ENCODE measurements at regions not wholly inside any gene's neighbourhood (a gene's known extent, or its start where the extent isn't known, plus 50 kb on each side); places are given as distances from the start of the nearest gene placed in this dataset.

DNA sequence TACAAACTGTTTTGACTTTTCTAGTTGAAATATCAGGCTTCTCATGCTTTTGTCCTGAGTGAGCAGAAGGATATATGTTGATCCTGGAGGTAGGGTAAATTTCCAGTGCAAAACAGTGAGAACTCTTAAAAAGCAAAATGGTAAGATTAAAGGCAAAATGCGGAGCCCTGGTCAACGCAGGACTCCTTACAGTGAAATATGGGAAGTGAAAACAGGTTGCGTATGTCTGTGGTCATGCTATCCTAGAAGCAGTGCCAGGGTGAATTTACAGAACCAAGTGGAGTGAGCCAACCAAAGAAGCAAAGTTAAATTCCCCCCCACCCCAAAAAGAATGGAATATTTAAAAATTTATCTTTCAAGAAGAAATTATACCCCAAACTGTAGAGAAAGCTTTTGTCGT is 256.4 kb downstream of the NR2F2 start:
- H4K20me1 ChIP-seq (ENCODE audit: insufficient read depth) = no peaks in the 10 kb centered on the region
- H3K79me2 ChIP-seq (ENCODE audit: insufficient read depth, low read depth) = no peaks in the 10 kb centered on the region

DNA sequence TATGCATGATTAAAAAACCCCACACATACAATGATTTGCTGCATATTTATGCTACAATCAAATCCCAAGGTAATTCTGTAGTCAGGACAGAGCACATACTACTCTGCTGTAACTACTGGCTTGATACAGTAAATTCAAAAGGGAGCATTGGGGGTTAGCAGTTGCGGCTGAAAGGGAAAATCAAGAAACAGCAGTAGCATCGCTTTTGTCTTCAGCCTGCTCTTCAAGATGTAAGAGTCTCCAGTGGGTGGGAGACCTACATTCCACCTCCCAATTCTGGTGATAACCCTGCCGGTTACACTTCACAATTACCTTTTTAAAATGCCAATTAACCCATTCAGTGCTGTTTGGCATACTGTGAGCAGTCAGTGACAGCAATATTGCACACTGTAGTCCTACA is 259.4 kb downstream of the NR2F2 start:
- H4K20me1 ChIP-seq (ENCODE audit: insufficient read depth) = no peaks in the 10 kb centered on the region
- no peak overlapping the region for H2AFZ ChIP-seq (ENCODE audit: low read depth)
- H3K79me2 ChIP-seq (ENCODE audit: insufficient read depth, low read depth) = no peaks in the 10 kb centered on the region
- TF ChIP-seq, protein P1, sequence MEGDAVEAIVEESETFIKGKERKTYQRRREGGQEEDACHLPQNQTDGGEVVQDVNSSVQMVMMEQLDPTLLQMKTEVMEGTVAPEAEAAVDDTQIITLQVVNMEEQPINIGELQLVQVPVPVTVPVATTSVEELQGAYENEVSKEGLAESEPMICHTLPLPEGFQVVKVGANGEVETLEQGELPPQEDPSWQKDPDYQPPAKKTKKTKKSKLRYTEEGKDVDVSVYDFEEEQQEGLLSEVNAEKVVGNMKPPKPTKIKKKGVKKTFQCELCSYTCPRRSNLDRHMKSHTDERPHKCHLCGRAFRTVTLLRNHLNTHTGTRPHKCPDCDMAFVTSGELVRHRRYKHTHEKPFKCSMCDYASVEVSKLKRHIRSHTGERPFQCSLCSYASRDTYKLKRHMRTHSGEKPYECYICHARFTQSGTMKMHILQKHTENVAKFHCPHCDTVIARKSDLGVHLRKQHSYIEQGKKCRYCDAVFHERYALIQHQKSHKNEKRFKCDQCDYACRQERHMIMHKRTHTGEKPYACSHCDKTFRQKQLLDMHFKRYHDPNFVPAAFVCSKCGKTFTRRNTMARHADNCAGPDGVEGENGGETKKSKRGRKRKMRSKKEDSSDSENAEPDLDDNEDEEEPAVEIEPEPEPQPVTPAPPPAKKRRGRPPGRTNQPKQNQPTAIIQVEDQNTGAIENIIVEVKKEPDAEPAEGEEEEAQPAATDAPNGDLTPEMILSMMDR (conservative IDR thresholded peaks at IDR 0.05; ENCODE audit: low read depth, low read length) = no peak
- H3K4me2 ChIP-seq = no peak overlapping the region
- no peak overlapping the region for H3K9ac ChIP-seq
- H3K4me3 ChIP-seq (IDR thresholded peaks at IDR 0.05; ENCODE audit: insufficient read depth, low read depth, low read length) = no peak overlapping the region
- no peaks in the 10 kb centered on the region for H3K4me1 ChIP-seq (ENCODE audit: low read depth, poor library complexity, severe bottlenecking)
- no peak overlapping the region for H3K27ac ChIP-seq
- no peaks in the 10 kb centered on the region for H3K27me3 ChIP-seq (ENCODE audit: insufficient read depth, low read depth)
- no peaks in the 10 kb centered on the region for H3K36me3 ChIP-seq (ENCODE audit: insufficient read depth)

More for the DNA sequence above, 256.4 kb downstream of the NR2F2 start:
- Histone ChIP-seq H3K4me3 (IDR thresholded peaks at IDR 0.05; ENCODE audit: insufficient read depth, low read depth, low read length) (no peak overlapping the region), H2AFZ (ENCODE audit: low read depth) (no peak overlapping the region), H3K36me3 (ENCODE audit: insufficient read depth) (no peaks in the 10 kb centered on the region), H3K4me1 (ENCODE audit: low read depth, poor library complexity, severe bottlenecking) (no peaks in the 10 kb centered on the region), H3K27me3 (ENCODE audit: insufficient read depth, low read depth) (no peaks in the 10 kb centered on the region), H3K4me2 (no peak overlapping the region), H3K9ac (no peak overlapping the region), H3K27ac (no peak overlapping the region)
- TF ChIP-seq, protein P1 (conservative IDR thresholded peaks at IDR 0.05; ENCODE audit: low read depth, low read length) = no peak

DNA sequence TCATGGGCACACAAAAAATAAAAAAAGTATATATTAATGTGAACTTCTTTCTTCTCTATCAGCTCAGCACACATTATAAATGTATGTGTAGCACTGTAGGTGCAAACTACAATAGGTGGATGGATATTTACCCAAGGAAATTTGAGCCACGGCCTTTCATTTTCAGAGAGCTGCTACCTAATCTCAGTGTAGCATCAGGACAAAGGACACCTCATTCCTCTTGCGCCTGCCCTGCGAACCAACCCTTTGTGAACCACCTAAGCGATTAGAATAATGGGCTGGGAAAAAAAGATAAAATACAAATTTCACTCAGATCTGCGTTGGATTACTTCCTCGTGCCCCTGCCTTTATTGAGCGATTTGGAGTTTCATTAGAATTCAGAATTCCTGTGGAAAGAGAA is 263.2 kb downstream of the NR2F2 start:
- H3K9ac ChIP-seq = no peak overlapping the region
- no peaks in the 10 kb centered on the region for H3K79me2 ChIP-seq (ENCODE audit: insufficient read depth, low read depth)
- H3K27me3 ChIP-seq (ENCODE audit: insufficient read depth, low read depth) = no peaks in the 10 kb centered on the region
- H3K27ac ChIP-seq = no peak overlapping the region
- H4K20me1 ChIP-seq (ENCODE audit: insufficient read depth) = no peaks in the 10 kb centered on the region
- no peak overlapping the region for H2AFZ ChIP-seq (ENCODE audit: low read depth)
- no peak overlapping the region for H3K4me3 ChIP-seq (IDR thresholded peaks at IDR 0.05; ENCODE audit: insufficient read depth, low read depth, low read length)
- no peaks in the 10 kb centered on the region for H3K36me3 ChIP-seq (ENCODE audit: insufficient read depth)
- no peak overlapping the region for H3K4me2 ChIP-seq
- H3K4me1 ChIP-seq (ENCODE audit: low read depth, poor library complexity, severe bottlenecking) = no peaks in the 10 kb centered on the region
- TF ChIP-seq, protein P1 (conservative IDR thresholded peaks at IDR 0.05; ENCODE audit: low read depth, low read length) = no peak

DNA sequence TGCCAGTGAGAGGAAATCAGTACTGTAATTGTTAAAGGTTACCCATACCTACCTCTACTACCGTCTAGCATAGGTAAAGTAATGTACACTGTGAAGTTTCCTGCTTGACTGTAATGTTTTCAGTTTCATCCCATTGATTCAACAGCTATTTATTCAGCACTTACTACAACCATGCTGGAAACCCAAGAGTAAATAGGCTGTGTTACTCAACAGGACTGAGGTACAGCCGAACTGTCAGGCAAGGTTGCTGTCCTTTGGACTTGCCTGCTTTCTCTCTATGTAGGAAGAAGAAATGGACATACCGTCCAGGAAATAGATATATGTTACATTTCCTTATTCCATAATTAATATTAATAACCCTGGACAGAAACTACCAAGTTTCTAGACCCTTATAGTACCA is 265.5 kb downstream of the NR2F2 start:
- Histone ChIP-seq H3K9ac (no peak overlapping the region), H3K79me2 (ENCODE audit: insufficient read depth, low read depth) (no peaks in the 10 kb centered on the region), H3K4me2 (no peak overlapping the region), H3K27ac (no peak overlapping the region), H3K27me3 (ENCODE audit: insufficient read depth, low read depth) (no peaks in the 10 kb centered on the region), H4K20me1 (ENCODE audit: insufficient read depth) (no peaks in the 10 kb centered on the region), H3K4me1 (ENCODE audit: low read depth, poor library complexity, severe bottlenecking) (no peaks in the 10 kb centered on the region), H2AFZ (ENCODE audit: low read depth) (no peak overlapping the region), H3K36me3 (ENCODE audit: insufficient read depth) (no peaks in the 10 kb centered on the region), H3K4me3 (IDR thresholded peaks at IDR 0.05; ENCODE audit: insufficient read depth, low read depth, low read length) (no peak overlapping the region)
- TF ChIP-seq, protein P1 (conservative IDR thresholded peaks at IDR 0.05; ENCODE audit: low read depth, low read length) = no peak

Data from KMS-11 (cell line).